Suprapubic skin (tissue), 4 donors: ENCODE measurements at regions not wholly inside any gene's neighbourhood (a gene's known extent, or its start where the extent isn't known, plus 50 kb on each side); places are given as distances from the start of the nearest gene placed in this dataset.

Source experiments
- DNase-seq, 2 donors: peaks; one replicate each; pipeline ENCODE4 v3.0.0-alpha.2; 2019; ENCODE audit warnings: low spot score in 2 of 2
- H3K27ac ChIP-seq: fragments of 200-600 bp; sonication (generic); one replicate; pipeline ENCODE4 v1.5.1; 2019
- H3K27me3 ChIP-seq: fragments of 200-600 bp; sonication (generic); one replicate; pipeline ENCODE4 v1.5.1; 2019
- H3K36me3 ChIP-seq: fragments of 200-600 bp; sonication (generic); one replicate; pipeline ENCODE4 v1.5.1; 2019
- H3K4me1 ChIP-seq: fragments of 200-600 bp; sonication (generic); one replicate; pipeline ENCODE4 v1.5.1; 2019
- H3K4me3 ChIP-seq: fragments of 200-600 bp; sonication (generic); one replicate; pipeline ENCODE4 v1.5.1; 2019; ENCODE audit warnings: mild to moderate bottlenecking
- H3K9me3 ChIP-seq: fragments of 200-600 bp; sonication (generic); one replicate; pipeline ENCODE4 v1.5.1; 2019
- EP300 ChIP-seq: sonication (generic); formaldehyde crosslinking; IDR thresholded peaks from one replicate; pipeline ENCODE4 v1.6.1; 2017; ENCODE audit warnings: antibody characterized with exemption
- POLR2A ChIP-seq, 2 donors: fragments of 450-650 bp; IDR thresholded peaks; one replicate each; pipeline ENCODE4 v1.6.1; 2017; ENCODE audit warnings: antibody characterized with exemption in 2 of 2, mild to moderate bottlenecking in 2 of 2, moderate library complexity in 2 of 2
- POLR2AphosphoS5 ChIP-seq, 3 donors: sonication (generic); formaldehyde crosslinking; IDR thresholded peaks; one replicate each; pipeline ENCODE4 v1.6.1; 2017; ENCODE audit warnings: antibody characterized with exemption in 3 of 3
- WGBS: methylation state at CpG from one replicate; pipeline ENCODE4 v1.1.5; 2018; 5-methylcytosine and 5-hydroxymethylcytosine counted together
- TF ChIP-seq, protein P1 (sequence below), 2 donors: fragments of 200-600 bp in 1 of 2; fragments of 450-650 bp in 1 of 2; sonication (generic) in 1 of 2; IDR thresholded peaks; one replicate each; pipeline ENCODE4 v1.5.1; 2016 to 2019; ENCODE audit warnings: antibody characterized with exemption in 2 of 2, mild to moderate bottlenecking in 1 of 2, moderate library complexity in 1 of 2

DNA sequence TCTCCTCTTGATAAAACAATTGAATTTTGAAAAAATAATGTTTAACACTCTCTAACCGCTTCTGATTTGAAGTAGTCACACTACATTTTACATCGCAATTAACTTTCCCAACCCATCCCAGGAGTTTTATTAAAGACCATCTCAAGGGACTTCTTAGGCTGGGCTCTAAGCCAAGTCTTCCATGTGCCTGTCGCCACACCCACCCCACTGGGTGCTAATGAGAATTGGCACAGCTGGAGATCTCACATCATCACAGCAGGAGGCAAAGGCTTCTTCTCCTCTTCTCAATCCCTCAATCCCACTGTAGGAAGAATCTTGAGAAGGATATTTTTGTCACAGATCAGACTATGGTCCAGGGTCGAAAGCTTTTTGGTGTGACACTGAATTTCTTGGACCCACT lies 328.9 kb downstream of the NUF2 start:
- Histone ChIP-seq H3K27me3 (no peaks in the 10 kb centered on the region), H3K9me3 (no peaks in the 10 kb centered on the region), H3K36me3 (no peaks in the 10 kb centered on the region), H3K27ac (no peak overlapping the region), H3K4me3 (no peak overlapping the region), H3K4me1 (no peaks in the 10 kb centered on the region)
- TF ChIP-seq EP300 = no peak
- no peak for TF ChIP-seq POLR2A (IDR thresholded peaks at IDR 0.05)
- TF ChIP-seq, protein P1, sequence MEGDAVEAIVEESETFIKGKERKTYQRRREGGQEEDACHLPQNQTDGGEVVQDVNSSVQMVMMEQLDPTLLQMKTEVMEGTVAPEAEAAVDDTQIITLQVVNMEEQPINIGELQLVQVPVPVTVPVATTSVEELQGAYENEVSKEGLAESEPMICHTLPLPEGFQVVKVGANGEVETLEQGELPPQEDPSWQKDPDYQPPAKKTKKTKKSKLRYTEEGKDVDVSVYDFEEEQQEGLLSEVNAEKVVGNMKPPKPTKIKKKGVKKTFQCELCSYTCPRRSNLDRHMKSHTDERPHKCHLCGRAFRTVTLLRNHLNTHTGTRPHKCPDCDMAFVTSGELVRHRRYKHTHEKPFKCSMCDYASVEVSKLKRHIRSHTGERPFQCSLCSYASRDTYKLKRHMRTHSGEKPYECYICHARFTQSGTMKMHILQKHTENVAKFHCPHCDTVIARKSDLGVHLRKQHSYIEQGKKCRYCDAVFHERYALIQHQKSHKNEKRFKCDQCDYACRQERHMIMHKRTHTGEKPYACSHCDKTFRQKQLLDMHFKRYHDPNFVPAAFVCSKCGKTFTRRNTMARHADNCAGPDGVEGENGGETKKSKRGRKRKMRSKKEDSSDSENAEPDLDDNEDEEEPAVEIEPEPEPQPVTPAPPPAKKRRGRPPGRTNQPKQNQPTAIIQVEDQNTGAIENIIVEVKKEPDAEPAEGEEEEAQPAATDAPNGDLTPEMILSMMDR (IDR thresholded peaks at IDR 0.05) = no peak
- TF ChIP-seq POLR2AphosphoS5 (IDR thresholded peaks at IDR 0.05) = no peak
- 46% methylated on average over 4 of the region's 4 CpGs for WGBS
- DNase-seq = no peak

DNA sequence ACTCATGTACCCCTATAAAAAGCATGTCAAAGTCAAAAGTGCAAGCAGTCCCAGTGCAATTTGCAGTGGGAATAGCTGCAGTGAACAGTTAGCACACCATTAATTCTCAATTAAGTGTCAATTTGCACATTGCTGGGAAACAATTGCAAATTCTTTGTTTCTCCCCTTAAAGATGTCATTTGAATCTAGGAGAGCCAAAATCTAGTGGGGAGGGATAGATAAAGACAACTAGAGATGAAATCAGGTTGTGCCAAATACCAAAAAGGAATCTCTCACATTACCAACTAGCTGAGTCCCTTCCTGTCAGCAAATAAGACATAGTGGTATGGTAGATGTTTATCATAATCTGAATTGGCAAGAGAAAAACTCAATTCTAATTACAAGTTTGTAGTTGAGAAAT lies 330.7 kb downstream of the NUF2 start:
- no peak for DNase-seq
- H3K27me3 ChIP-seq = no peaks in the 10 kb centered on the region
- H3K27ac ChIP-seq = no peak overlapping the region
- H3K36me3 ChIP-seq = no peaks in the 10 kb centered on the region
- H3K4me1 ChIP-seq = no peaks in the 10 kb centered on the region
- H3K4me3 ChIP-seq = no peak overlapping the region
- no peaks in the 10 kb centered on the region for H3K9me3 ChIP-seq
- TF ChIP-seq POLR2AphosphoS5 (IDR thresholded peaks at IDR 0.05) (no peak), EP300 (no peak), POLR2A (IDR thresholded peaks at IDR 0.05) (no peak)
- TF ChIP-seq, protein P1 (IDR thresholded peaks at IDR 0.05) = no peak

DNA sequence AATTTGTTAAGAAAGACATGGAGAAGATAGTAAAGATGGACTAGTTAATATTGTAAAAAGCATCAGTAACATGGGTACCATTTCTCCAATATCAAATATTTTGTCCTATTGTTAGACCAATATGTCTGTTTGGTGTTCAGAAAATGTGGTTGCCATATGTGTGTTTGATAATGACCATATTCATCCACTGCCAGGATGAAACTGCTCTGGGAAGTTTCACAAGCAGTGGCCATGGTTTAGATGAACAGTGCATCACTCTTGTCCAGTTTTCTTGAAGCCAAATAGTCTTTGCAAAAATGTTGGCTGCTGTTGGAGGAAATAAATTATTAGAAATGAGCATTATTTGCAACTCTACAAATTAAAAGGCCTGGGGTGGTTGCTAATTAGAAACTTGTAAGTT lies 333.8 kb downstream of the NUF2 start:
- Histone ChIP-seq H3K9me3 (no peaks in the 10 kb centered on the region), H3K36me3 (no peaks in the 10 kb centered on the region), H3K4me3 (no peak overlapping the region), H3K27me3 (no peaks in the 10 kb centered on the region), H3K4me1 (no peaks in the 10 kb centered on the region), H3K27ac (no peak overlapping the region)
- DNase-seq = no peak
- TF ChIP-seq POLR2A (IDR thresholded peaks at IDR 0.05) (no peak), EP300 (no peak), POLR2AphosphoS5 (IDR thresholded peaks at IDR 0.05) (no peak)
- TF ChIP-seq, protein P1 (IDR thresholded peaks at IDR 0.05) = no peak

DNA sequence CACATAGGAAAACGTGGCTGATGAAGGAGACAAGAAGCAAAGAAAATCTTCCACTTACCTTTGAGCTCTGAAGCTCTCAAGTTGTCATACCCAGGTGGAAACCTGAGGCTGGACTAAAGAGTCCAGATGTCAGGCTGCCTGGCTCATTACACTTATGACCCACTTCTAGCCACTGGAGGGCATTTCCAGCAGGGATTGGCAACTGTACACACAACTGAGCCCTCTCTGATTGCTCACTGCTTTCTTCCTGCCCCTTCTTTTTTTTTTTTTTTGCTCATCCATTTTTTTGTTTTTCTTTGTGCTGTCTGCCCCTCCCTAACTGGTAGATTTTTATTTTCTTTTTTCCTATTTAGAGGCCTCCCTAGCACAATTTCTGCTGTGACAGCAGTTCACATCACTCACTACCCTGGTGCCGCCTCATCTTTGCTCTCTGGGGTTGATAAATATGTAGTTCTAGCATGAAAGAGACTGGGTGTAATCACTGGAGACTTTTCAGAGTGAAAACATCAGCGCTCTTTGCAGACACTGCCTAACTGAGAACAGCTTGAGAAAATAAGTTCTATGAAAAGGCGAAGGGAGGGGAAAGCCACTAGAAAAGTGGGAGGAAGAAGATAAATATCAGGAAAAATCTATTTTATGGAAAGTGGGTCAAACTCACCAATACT lies 334.5 kb downstream of the NUF2 start:
- TF ChIP-seq, protein P1 (IDR thresholded peaks at IDR 0.05) = no peak
- TF ChIP-seq POLR2AphosphoS5 (IDR thresholded peaks at IDR 0.05) (no peak), EP300 (no peak), POLR2A (IDR thresholded peaks at IDR 0.05) (no peak)
- DNase-seq = no peak
- WGBS = 57% methylated on average over 4 of the region's 4 CpGs
- Histone ChIP-seq H3K27ac (no peak overlapping the region), H3K4me1 (no peaks in the 10 kb centered on the region), H3K36me3 (no peaks in the 10 kb centered on the region), H3K9me3 (no peaks in the 10 kb centered on the region), H3K27me3 (no peaks in the 10 kb centered on the region), H3K4me3 (no peak overlapping the region)

DNA sequence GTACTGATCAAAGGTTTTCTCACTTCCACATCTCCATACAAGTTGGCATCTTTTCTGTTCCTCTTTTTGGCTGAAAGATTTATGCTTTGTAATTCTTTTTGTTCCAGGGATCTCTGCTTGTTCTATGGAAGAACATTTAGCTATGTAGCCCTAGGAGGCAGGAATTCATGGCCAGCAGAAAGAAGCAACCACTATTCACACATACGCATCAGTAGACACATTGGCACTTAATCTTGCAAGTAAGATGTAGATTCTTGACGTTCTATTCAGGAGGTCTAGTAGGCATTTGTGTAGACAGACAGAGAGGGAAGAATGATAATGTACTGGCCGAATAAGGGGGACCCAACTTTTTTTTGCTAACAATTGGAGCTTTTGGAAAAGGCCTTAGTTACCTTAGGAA lies 336.0 kb downstream of the NUF2 start:
- no peak overlapping the region for H3K4me3 ChIP-seq
- H3K9me3 ChIP-seq = no peaks in the 10 kb centered on the region
- no peak for DNase-seq
- H3K27me3 ChIP-seq = no peaks in the 10 kb centered on the region
- H3K27ac ChIP-seq = no peak overlapping the region
- TF ChIP-seq, protein P1 (IDR thresholded peaks at IDR 0.05) = no peak
- no peak for TF ChIP-seq POLR2A (IDR thresholded peaks at IDR 0.05)
- no peak for TF ChIP-seq POLR2AphosphoS5 (IDR thresholded peaks at IDR 0.05)
- TF ChIP-seq EP300 = no peak
- no peaks in the 10 kb centered on the region for H3K4me1 ChIP-seq
- no peaks in the 10 kb centered on the region for H3K36me3 ChIP-seq
- 86% methylated on average over 3 of the region's 3 CpGs for WGBS
